ENCODE measurements at regions not wholly inside any gene's neighbourhood (a gene's known extent, or its start where the extent isn't known, plus 50 kb on each side); places are given as distances from the start of the nearest gene placed in this dataset.

GRCh38 chr4:136414981-136415380 is 1117.3 kb downstream of the PCDH18 start:
- no peak for TF ChIP-seq EP300 (IDR thresholded peaks at IDR 0.05)
- no peak for TF ChIP-seq CTCF (IDR thresholded peaks at IDR 0.05)
- no peak for TF ChIP-seq POLR2AphosphoS5 (IDR thresholded peaks at IDR 0.05)
- no peak for TF ChIP-seq POLR2A (IDR thresholded peaks at IDR 0.05)
- Histone ChIP-seq H3K9me3 (no peaks in the 10 kb centered on the region), H3K27me3 (no peaks in the 10 kb centered on the region), H3K36me3 (no peaks in the 10 kb centered on the region), H3K4me1 (no peaks in the 10 kb centered on the region), H3K4me3 (no peak overlapping the region), H3K27ac (no peak overlapping the region)
- no peak for DNase-seq
- intact Hi-C loops (cut with DNase I): no loop called here

GRCh38 chr4:136412708-136413107 is 1119.6 kb downstream of the PCDH18 start:
- no peak for DNase-seq
- WGBS, 2 donors: 77 to 92% methylated on average over 2 of the region's 2 CpGs
- Histone ChIP-seq H3K9me3 (no peaks in the 10 kb centered on the region), H3K27ac (no peak overlapping the region), H3K4me1 (no peaks in the 10 kb centered on the region), H3K36me3 (no peaks in the 10 kb centered on the region), H3K27me3 (no peaks in the 10 kb centered on the region), H3K4me3 (no peak overlapping the region)
- intact Hi-C loops (cut with DNase I): no loop called here
- TF ChIP-seq POLR2A (IDR thresholded peaks at IDR 0.05) (no peak), POLR2AphosphoS5 (IDR thresholded peaks at IDR 0.05) (no peak), CTCF (IDR thresholded peaks at IDR 0.05) (no peak), EP300 (IDR thresholded peaks at IDR 0.05) (no peak)

GRCh38 chr4:136400829-136401228 is 1131.5 kb downstream of the PCDH18 start:
- DNase-seq: no peak
- Histone ChIP-seq H3K4me1 (no peaks in the 10 kb centered on the region), H3K9me3 (no peaks in the 10 kb centered on the region), H3K27ac (no peak overlapping the region), H3K36me3 (no peaks in the 10 kb centered on the region), H3K4me3 (no peak overlapping the region), H3K27me3 (no peaks in the 10 kb centered on the region)
- WGBS, 2 donors: 84 to 87% methylated on average over 5 of the region's 5 CpGs
- intact Hi-C loops (cut with DNase I): no loop called here
- TF ChIP-seq POLR2AphosphoS5 (IDR thresholded peaks at IDR 0.05): no peak
- TF ChIP-seq CTCF (IDR thresholded peaks at IDR 0.05): no peak
- TF ChIP-seq EP300 (IDR thresholded peaks at IDR 0.05): no peak
- no peak for TF ChIP-seq POLR2A (IDR thresholded peaks at IDR 0.05)

- WGBS, 2 donors: 79 to 82% methylated on average over 44 of the region's 44 CpGs
- Histone ChIP-seq H3K36me3 (no peaks in the 10 kb centered on the region), H3K27me3 (no peaks in the 10 kb centered on the region), H3K9me3 (no peaks in the 10 kb centered on the region), H3K4me3 (no peak overlapping the region), H3K27ac (no peak overlapping the region), H3K4me1 (no peaks in the 10 kb centered on the region)
- intact Hi-C loops (cut with DNase I): no loop called here
- TF ChIP-seq CTCF (IDR thresholded peaks at IDR 0.05) (no peak), EP300 (IDR thresholded peaks at IDR 0.05) (no peak), POLR2AphosphoS5 (IDR thresholded peaks at IDR 0.05) (no peak), POLR2A (IDR thresholded peaks at IDR 0.05) (no peak)
- DNase-seq: no peak
Observed at GRCh38 chr4:136395212-136395722, 1137.0 kb downstream of the PCDH18 start.

- intact Hi-C loops (cut with DNase I): no loop called here
- TF ChIP-seq CTCF (IDR thresholded peaks at IDR 0.05): no peak
- TF ChIP-seq EP300 (IDR thresholded peaks at IDR 0.05): no peak
- no peak for TF ChIP-seq POLR2AphosphoS5 (IDR thresholded peaks at IDR 0.05)
- TF ChIP-seq POLR2A (IDR thresholded peaks at IDR 0.05): no peak
- no peak for DNase-seq
Observed at GRCh38 chr4:136392576-136392975, 1139.7 kb downstream of the PCDH18 start.

More at GRCh38 chr4:136392576-136392975, 1139.7 kb downstream of the PCDH18 start:
- Histone ChIP-seq H3K27me3 (no peaks in the 10 kb centered on the region), H3K9me3 (no peaks in the 10 kb centered on the region), H3K4me1 (no peaks in the 10 kb centered on the region), H3K4me3 (no peak overlapping the region), H3K36me3 (no peaks in the 10 kb centered on the region), H3K27ac (no peak overlapping the region)
